ENCODE measurements at regions not wholly inside any gene's neighbourhood (a gene's known extent, or its start where the extent isn't known, plus 50 kb on each side); places are given as distances from the start of the nearest gene placed in this dataset.

DNA sequence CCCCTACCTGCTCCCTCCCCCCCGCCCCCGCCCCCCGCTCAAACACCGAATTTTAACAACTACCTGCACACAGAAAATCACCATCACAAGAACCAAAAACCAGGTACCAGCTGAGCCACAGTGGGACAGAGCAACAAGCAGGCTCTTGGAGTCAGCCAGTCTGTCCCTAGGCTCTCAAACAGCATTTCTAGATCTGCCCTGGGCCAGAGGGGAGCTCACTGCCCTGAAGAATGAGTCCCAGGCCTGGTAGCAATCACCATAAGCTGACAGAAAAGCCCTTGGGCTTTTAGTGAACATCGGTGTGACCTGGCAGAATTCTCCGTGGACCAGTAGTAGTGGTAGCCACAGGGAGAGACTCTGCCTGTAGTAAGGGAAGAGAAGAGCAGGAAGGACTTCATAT lies 58.3 kb downstream of the C11orf87 start:
- no peak for DNase-seq (ENCODE audit: low read depth)
- H3K4me3 ChIP-seq (ENCODE audit: low read length) = no peak overlapping the region
- TF ChIP-seq CTCF (conservative IDR thresholded peaks at IDR 0.05; ENCODE audit: low read depth, low read length) = no peak

DNA sequence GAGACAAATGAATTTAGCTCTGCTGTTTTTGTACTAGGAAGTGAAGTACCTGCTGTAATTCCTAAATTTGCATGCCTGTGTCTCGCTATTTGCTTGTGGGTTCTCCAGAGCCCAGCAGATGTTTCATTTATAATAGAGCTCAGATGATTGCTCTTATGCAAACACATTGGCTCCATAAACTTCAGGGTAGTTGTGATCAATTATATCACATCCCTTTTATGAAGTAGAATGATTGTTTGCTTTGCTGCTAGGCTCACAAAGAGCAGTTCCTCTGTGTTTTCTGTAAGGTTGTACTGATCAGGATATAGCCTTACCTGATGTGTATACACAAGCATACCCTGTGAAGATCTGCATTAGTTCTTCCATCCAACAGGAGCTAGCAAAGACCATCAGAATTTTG lies 64.1 kb downstream of the C11orf87 start:
- TF ChIP-seq CTCF (conservative IDR thresholded peaks at IDR 0.05; ENCODE audit: low read depth, low read length) = no peak

GRCh38 chr11:109490953-109491635 lies 69.1 kb downstream of the C11orf87 start:
- no peak for TF ChIP-seq CTCF (conservative IDR thresholded peaks at IDR 0.05; ENCODE audit: low read depth, low read length)
- peak; percentile 86 for DNase-seq (ENCODE audit: low read depth)
- no peak overlapping the region for H3K4me3 ChIP-seq (ENCODE audit: low read length)

More for the DNA sequence above, 64.1 kb downstream of the C11orf87 start:
- no peak for DNase-seq (ENCODE audit: low read depth)
- no peak overlapping the region for H3K4me3 ChIP-seq (ENCODE audit: low read length)

DNA sequence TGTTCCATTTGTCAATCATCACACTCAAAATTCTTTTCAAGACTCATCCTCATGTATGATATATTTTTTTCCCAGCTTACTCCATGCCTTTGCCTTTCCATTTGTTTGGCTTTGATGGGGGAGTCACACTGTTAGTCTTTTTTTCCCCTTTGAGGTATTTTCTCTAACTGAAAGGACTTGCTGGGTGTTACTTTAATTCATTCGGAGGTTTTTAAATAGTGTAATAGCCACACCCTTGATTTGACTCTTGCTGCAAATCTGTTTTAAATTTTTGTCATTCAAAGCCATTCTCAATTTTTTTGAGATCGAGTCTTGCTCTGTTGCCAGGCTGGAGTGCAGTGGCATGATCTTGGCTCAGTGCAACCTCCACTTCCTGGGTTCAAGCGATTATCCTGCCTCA lies 84.1 kb downstream of the C11orf87 start:
- TF ChIP-seq CTCF (conservative IDR thresholded peaks at IDR 0.05; ENCODE audit: low read depth, low read length) = no peak
- H3K4me3 ChIP-seq (ENCODE audit: low read length) = no peak overlapping the region
- no peak for DNase-seq (ENCODE audit: low read depth)

GRCh38 chr11:109507331-109507730 lies 85.3 kb downstream of the C11orf87 start:
- no peak for TF ChIP-seq CTCF (conservative IDR thresholded peaks at IDR 0.05; ENCODE audit: low read depth, low read length)
- DNase-seq (ENCODE audit: low read depth) = no peak
- H3K4me3 ChIP-seq (ENCODE audit: low read length) = no peak overlapping the region

DNA sequence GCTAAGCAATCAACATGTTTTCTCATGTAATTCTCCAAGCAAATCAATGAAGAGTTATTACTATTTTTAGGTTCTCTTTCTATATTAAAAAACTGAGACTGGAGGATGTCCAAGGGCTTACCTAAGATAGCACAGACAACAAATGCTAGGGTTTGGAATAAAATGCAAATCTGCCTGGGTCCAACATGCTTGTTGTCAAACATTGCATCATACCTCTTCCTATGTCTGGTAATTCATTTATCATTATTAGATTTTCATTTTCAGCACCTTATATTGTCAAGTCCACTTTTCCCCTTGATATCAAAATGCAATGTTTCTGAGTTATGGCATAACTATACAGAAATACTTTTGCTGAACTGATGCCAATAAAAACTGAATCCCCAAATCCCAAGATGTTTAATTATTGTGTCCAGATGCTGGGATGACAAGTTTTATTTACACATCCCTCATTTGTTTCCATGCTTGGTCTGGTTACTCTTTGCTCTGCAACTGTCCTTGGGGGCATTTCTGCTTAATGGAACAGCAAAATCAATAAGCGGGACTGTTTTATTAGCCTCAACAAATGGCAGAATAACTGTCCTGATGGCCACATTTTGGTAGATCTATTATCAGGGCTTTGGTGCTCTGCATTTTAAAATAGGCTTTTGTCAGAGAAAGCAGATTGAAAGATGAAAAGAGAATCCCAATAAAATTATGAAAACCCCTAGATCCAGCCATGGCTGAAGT lies 86.0 kb downstream of the C11orf87 start:
- no peak overlapping the region for H3K4me3 ChIP-seq (ENCODE audit: low read length)
- no peak for TF ChIP-seq CTCF (conservative IDR thresholded peaks at IDR 0.05; ENCODE audit: low read depth, low read length)
- DNase-seq (ENCODE audit: low read depth) = no peak

DNA sequence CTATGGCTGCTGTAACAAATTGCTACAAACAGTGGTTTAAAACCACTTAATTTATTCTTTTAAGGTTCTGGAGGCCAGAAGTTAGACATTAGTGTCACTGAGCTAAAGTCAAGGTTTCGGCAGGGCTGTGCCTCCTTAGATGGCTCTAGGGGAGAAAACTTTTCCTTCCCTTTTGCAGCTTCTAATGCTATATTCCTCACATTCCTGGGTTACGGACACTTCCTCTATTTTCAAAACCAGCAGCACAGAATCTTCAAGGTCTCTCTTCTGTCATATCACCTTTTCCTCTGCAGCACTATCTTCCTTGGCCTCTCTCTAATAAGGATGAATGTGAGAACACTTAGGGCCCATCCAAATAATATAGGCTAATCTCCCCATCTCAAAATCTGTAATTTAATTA lies 87.0 kb downstream of the C11orf87 start:
- no peak for DNase-seq (ENCODE audit: low read depth)
- no peak for TF ChIP-seq CTCF (conservative IDR thresholded peaks at IDR 0.05; ENCODE audit: low read depth, low read length)
- H3K4me3 ChIP-seq (ENCODE audit: low read length) = no peak overlapping the region

Measured in retinal pigment epithelial cell (primary cell).